HG03571 (cell line): ENCODE measurements at regions not wholly inside any gene's neighbourhood (a gene's known extent, or its start where the extent isn't known, plus 50 kb on each side); places are given as distances from the start of the nearest gene placed in this dataset.
"Not testable (repeated sequence)": the region's sequence is repeated elsewhere in the genome, so short reads cannot be mapped to it uniquely, and the experiment has no call there.

Experiments used
- ATAC-seq: cut with Tn5 transposase; IDR thresholded peaks from one replicate; pipeline ENCODE4 v1.9.1; 2021; ENCODE audit not compliant: unreplicated experiment

DNA sequence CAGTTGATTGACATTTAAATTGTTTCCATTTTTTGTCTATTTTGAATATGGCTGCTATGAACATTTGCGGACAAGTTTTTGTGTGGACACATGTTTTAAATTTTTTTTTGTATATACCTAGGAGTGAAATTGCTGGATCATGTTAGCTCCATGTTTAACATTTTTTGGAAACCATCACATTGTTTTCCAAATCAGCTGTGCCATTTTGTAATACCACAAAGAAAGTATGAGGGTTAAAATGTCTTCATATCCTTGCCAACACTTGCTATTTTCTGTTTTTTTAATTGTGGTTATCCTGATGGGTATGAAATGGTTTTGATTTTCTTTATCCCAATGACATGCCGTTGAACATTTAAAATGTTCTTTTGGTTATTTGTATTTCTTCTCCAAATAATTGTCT, 52.1 kb downstream of the CARTPT start:
- ATAC-seq: no peak

DNA sequence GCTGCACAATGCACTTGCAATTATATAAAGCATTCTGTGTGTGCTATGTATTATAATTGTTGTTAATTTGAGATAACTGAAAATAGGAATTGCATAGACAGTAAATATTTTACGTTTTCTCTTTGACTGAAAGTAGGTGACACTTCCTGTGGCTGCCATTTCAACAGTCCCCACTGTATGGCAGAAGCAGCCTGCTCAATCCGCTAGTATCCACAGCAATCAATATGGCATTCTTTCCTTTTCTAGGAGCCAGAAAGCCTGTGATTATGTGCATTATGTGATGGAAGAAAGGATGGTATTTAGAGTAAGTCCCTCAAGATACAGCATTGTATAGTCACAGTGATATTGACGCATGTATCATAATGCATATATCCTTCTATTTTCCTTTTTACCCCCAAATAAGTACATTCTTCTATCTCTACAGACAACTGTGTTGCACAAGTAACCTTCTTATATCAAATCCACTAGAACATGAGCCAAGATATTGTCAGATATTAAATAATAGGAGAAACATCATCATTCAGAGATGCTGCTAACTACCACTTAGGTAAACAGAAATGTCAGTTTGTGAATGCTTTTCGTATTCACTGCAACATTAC, 59.7 kb downstream of the CARTPT start:
- ATAC-seq: no peak

DNA sequence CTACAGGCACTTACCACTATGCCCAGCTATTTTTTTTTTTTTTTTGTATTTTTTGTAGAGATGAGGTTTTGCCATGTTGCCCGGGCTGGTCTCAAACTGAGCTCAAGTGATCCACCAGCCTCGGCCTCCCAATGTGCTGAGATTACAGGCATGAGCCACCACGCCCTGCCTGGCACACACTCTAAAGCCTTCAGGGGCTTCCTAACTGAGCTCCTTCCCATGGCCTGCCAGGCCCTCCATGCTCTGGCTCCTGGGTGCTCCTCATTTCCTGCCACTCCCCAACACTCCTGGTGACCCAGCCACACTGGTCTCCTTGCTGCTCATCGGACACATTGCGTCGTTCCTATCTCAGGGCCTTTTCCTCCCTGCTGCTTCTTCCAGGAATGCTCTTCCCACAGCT, 61.5 kb downstream of the CARTPT start:
- no peak for ATAC-seq

DNA sequence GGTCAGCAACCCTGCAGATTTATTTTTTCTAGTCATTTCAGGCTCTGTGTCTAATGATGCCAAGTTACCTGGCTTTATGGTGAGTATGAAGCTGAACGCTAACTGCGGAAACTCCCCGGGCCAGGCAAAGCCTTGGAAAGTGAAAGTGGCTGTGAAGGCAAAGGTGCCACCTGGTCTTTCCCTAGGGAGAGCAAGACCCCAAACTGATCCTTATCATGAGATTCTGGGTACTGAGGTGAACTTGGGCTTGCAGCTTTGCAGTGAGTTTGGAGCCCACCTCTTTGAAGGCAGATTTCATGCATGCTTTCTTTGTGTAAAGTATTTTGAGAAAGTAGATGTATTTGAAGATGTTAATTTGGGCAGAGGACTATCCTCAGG, 63.3 kb downstream of the CARTPT start:
- ATAC-seq: peak; percentile 38

DNA sequence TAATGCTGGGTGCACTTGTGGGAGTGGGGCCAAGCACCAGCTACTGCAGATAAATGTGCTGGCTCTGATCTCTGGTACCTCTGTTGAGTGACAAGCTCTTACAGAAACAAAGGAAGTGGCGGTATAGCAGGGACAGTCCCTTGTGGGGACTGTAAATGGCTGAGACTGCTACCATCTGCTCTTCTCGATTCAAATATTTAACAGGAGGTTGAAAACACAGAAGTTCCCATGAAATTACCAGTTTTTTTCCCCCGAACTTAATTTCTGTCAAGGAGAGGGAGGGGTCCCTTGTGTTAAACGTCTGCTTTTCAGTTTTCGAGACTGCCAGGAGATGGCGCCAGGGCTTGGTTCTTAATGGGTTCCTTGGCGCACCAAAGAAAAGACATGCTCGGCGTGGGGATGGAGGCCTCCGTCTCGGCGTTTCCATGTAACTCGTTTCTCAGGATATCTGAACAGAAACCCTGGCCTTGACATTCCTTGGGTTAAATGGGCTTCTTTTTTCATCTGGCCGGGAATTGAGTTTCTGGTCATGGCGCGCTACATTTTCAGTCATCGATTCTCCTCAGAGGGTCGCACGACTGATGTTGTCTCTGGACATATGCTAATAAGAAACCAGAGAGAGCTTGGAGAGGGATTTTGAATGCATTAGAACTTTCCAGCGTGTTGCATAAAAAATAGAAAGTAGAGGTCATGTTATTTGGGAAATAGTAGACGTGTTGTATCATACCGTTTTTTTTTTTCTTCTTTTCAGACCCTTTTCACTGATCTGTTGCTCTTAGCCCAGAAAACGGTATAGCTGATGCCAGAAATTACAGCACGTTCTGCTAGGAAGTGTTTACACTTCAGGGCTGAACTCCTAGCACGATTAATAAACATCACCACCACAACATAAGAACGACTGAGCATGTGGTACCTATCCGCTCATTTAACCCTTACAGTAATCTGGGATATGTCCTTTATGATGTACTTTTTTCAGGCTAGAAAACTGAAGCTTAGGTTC, 64.0 kb downstream of the CARTPT start:
- peak; percentile 95 for ATAC-seq

DNA sequence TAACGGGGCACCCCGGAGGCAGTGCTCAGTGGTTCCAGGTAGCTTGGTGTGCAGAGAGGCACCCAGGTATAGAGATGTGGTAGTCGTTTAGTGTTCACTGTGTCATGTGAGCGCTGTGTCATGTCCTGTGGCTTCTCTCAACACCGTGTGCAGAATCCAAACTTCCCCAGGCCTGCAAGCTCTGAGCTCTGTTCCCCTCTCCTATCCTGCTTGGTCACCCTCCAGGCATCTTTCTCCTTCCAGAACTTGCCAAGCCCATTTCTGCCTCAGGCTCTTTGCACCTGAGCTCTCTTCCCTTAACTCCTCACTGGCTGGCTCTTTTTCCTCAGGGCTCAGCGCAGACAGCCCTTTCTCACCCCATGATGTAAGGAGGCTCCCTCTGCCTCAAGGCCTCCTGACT, 64.8 kb downstream of the CARTPT start:
- no peak for ATAC-seq

DNA sequence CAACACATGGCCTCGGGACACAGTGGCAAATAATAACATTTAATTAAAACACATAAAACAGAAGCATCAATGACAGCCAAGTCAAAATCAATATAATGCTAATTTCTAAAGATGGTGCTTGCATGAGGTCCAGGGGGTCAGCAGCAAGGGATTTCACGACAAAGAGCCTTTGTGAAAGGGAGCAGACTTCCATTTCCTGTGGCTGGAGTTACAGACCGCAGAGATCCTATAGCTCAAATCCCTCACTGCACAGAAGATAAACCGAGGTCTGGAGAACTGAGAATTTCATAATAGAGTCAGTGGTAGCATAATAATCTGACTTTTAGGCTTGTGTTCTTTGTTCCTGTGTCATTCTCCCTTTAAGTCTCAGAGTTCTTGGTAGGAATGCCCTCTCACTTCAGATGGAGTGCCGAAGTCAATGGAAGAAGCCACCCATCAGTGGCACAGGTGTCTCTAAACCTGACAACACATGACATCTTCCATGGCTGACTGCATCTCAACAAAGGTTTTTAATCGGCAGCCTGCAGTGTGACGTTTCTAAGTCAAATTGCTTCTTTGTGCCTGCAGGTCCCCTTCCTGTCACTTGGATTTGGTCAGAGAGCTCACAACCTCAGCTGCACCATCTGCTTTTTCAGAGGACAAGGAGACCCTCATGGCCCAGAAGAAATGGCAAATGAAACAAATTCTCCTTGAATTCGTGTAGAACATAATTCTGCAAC, 67.4 kb downstream of the CARTPT start:
- no peak for ATAC-seq

DNA sequence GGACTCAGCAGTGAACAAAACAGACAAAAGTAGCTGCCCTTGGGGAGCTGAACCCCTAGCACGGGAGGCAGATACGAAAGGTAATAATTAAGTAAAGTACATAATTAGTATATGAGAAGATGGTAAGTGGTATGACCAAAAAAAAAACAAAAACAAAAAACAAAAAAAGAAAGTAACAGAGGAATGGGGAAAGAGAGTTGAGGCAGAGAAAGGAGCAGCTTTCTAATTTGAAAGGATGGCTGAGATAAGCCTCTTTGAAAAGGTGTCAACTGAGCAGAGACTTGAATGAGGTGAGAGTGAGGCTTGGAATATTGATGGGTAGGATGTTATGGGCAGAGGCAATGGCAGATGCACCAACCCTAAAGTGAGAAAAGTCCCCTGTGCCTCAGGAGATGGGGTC, 69.7 kb downstream of the CARTPT start:
- ATAC-seq: no peak

DNA sequence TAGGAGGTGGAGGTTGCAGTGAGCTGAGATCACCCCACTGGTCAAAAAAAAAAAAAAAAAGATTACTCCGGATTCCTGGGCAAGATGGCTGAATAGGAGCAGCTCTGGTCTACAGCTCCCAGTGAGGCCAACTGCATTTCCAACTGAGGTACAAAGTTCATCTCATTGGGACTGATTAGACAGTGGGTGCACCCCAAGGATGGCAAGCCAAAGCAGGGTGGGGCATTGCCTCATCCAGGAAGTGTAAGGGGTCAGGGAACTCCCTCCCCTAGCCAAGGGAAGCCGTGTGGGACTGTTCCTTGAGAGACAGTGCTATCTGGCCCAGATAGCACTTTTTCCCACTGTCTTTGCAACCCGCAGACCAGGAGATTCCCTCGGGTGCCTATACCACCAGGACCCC, 70.7 kb downstream of the CARTPT start:
- no peak for ATAC-seq

DNA sequence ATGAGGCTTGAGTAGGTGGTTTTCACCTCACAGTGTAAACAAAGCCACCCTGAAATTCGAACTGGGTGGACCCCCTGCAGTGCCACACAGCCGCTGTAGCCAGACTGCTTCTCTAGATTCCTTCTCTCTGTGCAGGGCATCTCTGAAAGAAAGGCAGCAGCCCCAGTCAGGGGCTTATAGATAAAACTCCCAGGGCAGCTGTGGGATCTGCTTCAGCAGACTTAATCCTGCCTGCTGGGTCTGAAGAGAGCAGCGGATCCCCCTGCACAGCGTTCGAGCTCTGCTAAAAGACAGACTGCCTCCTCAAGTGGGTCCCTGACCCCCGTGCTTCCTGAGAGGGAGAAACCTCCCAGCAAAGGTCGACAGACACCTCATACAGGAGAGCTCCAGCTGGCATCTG, 71.4 kb downstream of the CARTPT start:
- no peak for ATAC-seq

DNA sequence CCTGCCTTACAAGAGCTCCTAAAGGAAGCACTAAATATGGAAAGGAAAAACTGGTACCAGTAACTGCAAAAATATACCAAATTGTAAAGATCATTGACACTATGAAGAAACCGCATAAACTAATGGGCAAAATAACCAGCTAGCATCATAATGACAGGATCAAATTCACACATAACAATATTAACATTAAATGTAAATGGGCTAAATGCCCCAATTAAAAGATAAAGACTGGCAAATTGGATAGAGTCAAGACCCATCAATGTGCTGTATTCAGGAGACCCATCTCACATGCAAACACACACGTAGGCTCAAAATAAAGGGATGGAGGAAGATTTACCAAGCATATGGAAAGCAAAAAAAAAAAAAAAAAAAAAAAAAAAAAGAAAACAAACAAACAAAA, 73.0 kb downstream of the CARTPT start:
- ATAC-seq: not testable (repeated sequence)

DNA sequence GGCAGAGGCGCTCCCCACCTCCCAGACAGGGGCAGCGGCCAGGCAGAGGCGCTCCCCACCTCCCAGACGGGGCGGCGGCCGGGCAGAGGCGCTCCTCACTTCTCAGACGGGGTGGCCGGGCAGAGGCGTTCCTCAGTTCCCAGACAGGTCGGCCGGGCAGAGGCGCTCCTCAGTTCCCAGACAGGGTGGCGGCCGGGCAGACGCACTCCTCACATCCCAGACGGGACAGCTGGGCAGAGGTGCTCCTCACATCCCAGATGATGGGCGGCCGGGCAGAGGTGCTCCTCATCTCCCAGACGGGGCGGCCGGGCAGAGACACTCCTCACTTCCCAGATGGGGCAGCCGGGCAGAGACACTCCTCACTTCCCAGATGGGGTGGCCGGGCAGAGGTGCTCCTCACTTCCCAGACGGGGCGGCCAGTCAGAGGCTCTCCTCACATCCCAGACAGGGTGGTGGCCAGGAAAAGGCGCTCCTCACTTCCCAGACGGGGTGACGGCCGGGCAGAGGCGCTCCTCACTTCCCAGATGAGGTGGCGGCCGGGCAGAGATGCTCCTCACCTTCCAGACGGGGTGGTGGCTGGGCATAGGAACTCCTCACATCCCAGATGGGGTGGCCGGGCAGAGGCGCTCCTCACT, 75.1 kb downstream of the CARTPT start:
- no peak for ATAC-seq

DNA sequence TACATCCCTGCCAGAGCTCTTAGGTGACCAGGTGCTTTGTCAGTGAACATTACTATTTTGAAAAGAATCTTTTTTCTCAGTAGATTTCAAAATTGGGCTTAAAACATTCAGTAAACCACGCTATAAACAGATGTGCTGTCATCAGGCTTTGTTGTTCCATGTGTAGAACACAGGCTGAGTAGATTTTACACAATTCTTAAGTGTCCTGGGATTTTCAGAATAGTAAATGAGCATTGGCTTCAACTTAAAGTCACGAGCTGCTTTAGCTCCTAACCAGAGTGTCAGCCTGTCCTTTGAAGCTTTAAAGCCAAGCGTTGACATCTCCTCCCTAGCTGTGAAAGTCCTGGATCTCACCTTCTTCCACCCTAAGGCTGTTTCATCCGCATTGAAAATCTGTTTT, 83.6 kb downstream of the CARTPT start:
- no peak for ATAC-seq

DNA sequence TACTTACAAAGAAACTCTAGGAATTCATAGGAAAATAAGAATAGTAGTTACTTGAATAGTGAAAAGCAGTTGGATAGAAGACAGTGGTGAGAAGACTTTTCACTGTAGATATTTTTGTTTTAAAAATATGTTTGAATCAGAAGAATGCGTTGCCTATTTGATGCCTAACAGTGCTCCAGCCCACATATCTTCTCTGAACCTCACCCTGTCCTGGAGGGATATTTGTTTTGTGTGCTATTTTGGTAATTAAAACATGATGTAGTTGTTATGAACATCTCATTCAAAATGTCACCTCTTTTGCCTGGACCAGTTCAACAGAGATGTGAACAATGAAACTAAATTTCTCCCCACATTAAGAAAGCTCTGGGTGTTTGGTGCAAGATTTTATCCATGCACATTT, 87.6 kb downstream of the CARTPT start:
- no peak for ATAC-seq

DNA sequence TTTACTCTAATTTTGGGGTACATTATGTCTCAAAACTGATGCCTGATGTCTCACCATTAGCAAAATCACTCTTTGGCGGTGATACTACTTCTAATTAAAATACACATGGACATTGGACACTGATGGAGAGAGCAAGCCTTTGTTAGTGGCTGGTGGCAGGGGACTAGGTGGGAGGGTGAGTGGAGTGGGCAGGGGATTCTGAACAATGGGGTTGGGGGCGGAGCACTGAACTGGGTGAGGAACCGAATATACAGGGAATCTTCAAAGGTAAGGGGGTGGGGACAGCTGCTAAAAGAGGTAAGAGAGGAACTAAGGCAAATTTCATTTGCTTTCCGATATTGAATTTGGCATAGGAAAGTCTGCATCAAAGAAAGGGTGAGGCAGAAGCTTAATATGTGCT, 88.8 kb downstream of the CARTPT start:
- ATAC-seq: no peak

DNA sequence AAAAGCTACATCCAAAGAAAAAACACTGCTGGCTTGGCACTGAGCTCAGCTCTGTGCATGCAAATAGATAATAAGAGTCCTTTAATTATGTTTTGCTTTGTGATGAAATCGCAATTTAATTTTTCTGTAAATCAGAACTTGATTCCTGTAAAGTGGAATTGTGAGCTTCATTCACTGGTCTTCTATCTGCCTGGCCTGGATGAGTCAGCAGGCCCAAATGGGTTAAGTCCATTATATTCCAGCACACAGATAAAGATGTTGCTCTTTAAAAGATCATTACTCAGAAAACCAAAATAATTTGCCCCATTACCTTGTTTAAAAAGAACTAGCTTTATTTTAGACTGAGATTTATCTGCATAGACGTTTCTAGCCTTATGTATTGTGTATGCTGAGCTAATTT, 90.4 kb downstream of the CARTPT start:
- no peak for ATAC-seq

DNA sequence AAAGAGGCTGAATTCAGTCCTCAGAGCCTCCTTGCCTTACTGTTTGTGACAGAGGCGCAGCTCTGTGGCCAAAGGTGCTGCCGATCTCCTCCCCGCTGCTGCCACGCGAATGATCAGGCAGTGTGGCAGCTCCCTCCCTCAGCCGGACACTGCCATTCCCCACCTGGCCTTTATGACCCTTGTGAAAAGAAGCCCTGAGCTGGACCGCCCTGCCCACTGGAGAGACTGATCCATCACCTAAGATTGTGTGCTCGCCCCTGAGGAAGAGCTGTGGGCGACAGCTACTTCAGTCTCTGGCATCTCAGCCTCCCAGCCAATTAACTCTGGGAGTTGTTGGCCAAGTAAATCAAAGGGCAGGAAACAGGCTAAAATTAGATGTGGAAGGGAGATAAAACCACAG, 90.9 kb downstream of the CARTPT start:
- no peak for ATAC-seq

DNA sequence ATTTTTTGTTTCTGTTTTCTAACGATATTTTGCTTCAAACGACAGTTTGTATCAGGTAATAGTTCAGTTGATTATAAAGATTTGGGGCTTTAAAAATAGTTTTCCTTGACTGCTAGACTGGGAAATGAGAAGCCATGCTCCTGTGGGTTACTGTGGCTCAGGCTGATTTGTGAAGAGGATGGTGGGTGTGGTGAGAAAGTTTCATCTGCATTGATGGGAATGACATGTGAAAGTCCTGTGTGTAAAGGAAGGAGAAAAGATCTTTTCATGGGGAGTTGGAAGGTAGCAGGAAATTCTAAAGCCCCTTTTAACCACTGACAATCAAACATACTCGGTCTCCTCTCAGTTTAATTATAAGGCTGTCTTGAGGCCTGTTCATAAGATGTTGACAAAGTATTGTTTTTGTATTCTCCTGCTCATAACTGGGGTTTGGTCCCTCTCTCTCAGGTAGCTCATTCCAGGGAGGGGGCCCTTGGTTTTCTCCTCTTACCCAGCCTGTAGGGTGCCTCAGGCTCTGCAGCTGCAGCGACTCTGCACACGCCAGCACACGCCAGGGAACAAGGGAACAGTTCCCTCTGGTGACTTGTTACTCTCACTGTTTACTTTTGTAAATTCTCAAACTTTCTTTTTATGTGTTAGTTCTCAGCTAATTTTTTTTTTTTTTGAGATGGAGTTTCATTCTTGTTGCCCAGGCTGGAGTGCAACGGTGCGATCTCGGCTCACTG, 91.6 kb downstream of the CARTPT start:
- no peak for ATAC-seq

DNA sequence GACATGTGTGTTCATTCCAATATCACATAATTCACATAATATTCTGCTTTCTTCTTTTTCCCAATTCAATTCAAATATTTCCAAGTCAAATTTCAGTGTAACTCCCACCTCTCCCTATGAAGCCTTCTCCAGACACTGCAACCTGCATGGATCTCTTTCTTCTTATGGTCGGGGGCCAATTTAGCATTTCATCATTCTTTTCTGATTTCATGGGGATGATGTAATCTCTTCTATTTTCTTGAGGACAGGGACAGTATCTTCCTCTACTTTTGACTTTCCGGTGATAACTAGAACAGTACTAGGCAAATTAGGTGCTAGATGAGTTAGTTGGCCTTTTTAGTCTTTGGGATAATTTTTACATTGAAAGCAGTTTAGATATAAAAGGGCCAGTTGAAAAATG, 92.7 kb downstream of the CARTPT start:
- ATAC-seq: no peak

DNA sequence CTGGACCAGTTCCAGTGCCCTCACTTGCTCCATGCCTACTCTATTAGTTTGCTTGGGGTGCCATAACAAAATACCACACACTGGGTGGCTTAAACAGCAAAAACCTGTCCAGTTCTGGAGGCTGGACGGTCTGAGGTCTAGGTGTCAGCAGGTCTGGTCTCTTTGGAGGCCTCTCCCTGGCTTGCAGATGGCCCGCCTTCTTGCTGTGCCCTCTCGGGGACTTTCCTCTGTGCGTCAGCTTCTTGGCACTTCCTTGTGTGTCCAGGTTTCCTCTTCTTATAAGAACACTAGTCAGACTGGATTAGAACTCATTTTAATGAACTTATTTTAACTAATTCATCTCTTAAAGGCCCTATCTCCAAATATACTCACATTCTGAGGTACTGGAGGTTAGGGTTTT, 97.2 kb downstream of the CARTPT start:
- no peak for ATAC-seq

DNA sequence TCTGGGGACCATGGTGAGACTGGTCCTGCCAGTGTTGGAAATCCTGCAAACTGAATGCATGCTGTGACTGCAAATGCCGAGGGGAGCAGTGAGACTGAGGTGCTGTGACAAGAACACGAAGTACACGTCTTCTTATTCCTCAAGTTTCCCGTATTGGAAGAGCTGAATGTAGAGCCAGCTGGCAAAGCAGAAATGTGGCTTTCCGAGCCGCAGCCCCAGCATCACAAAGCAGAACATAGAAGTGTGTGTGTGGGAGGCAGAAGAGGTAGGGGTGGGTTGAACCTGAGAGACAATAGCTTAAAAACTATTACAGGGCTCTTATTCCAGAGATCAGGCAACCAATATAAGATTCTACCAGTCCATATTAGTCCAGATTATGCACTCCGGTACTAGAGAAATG, 98.8 kb downstream of the CARTPT start:
- ATAC-seq: no peak
